ENCODE measurements at regions not wholly inside any gene's neighbourhood (a gene's known extent, or its start where the extent isn't known, plus 50 kb on each side); places are given as distances from the start of the nearest gene placed in this dataset.

- no peak for DNase-seq (ENCODE audit: low spot score)
Measured at GRCh38 chr6:122059918-122060317, 339.5 kb upstream of the HSF2 start.

GRCh38 chr6:122061855-122062254 lies 337.6 kb upstream of the HSF2 start:
- no peak for DNase-seq (ENCODE audit: low spot score)

- no peak for DNase-seq (ENCODE audit: low spot score)
Measured at GRCh38 chr6:122063076-122063475, 336.4 kb upstream of the HSF2 start.

GRCh38 chr6:122063761-122064160 lies 335.7 kb upstream of the HSF2 start:
- no peak for DNase-seq (ENCODE audit: low spot score)

GRCh38 chr6:122066200-122066599 lies 333.3 kb upstream of the HSF2 start:
- no peak for DNase-seq (ENCODE audit: low spot score)

GRCh38 chr6:122068291-122068769 lies 331.1 kb upstream of the HSF2 start:
- DNase-seq (ENCODE audit: low spot score): no peak

GRCh38 chr6:122069932-122070331 lies 329.5 kb upstream of the HSF2 start:
- no peak for DNase-seq (ENCODE audit: low spot score)

GRCh38 chr6:122072014-122072647 lies 327.3 kb upstream of the HSF2 start:
- DNase-seq (ENCODE audit: low spot score): no peak

- no peak for DNase-seq (ENCODE audit: low spot score)
Measured at GRCh38 chr6:122075084-122075838, 324.2 kb upstream of the HSF2 start.

- DNase-seq (ENCODE audit: low spot score): no peak
Measured at GRCh38 chr6:122075917-122076316, 323.5 kb upstream of the HSF2 start.

- DNase-seq (ENCODE audit: low spot score): no peak
Measured at GRCh38 chr6:122077603-122078002, 321.8 kb upstream of the HSF2 start.

GRCh38 chr6:122078481-122078880 lies 321.0 kb upstream of the HSF2 start:
- DNase-seq (ENCODE audit: low spot score): no peak

GRCh38 chr6:122079916-122080315 lies 319.5 kb upstream of the HSF2 start:
- no peak for DNase-seq (ENCODE audit: low spot score)

GRCh38 chr6:122081921-122082320 lies 317.5 kb upstream of the HSF2 start:
- DNase-seq (ENCODE audit: low spot score): no peak

GRCh38 chr6:122082370-122082769 lies 317.1 kb upstream of the HSF2 start:
- no peak for DNase-seq (ENCODE audit: low spot score)

GRCh38 chr6:122092366-122092765 lies 307.1 kb upstream of the HSF2 start:
- no peak for DNase-seq (ENCODE audit: low spot score)

GRCh38 chr6:122098201-122098678 lies 301.2 kb upstream of the HSF2 start:
- no peak for DNase-seq (ENCODE audit: low spot score)

- no peak for DNase-seq (ENCODE audit: low spot score)
Measured at GRCh38 chr6:122102026-122102425, 297.4 kb upstream of the HSF2 start.

- DNase-seq (ENCODE audit: low spot score): no peak
Measured at GRCh38 chr6:122107256-122107852, 292.1 kb upstream of the HSF2 start.

GRCh38 chr6:122109075-122109474 lies 290.4 kb upstream of the HSF2 start:
- DNase-seq (ENCODE audit: low spot score): no peak

GRCh38 chr6:122114717-122115116 lies 284.7 kb upstream of the HSF2 start:
- DNase-seq (ENCODE audit: low spot score): no peak

GRCh38 chr6:122116119-122116834 lies 283.2 kb upstream of the HSF2 start:
- DNase-seq (ENCODE audit: low spot score): no peak

Data from pons (tissue), 1 donor.